ENCODE measurements at regions not wholly inside any gene's neighbourhood (a gene's known extent, or its start where the extent isn't known, plus 50 kb on each side); places are given as distances from the start of the nearest gene placed in this dataset.

DNA sequence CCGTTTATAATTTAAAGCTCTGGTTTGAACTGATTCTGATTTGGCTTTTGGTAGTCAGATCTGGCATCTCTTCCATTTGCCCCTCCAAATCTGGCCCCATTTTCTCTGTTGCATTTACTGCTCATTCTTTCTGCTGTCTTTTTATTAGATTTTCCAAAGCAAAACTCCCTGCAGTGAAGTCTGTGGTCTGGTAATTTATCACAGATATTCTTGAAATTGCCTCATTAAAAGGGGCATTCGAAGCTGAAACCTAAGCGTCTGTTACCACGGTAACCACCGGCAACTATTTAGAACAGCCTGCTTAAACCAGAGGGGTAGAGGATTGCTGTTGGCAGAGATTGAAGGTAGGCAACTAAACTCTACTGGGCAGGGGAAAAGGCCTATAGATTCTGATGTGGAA, 111.5 kb upstream of the UPP2 start:
- Histone ChIP-seq H2BK5ac (ENCODE audit: insufficient read length, low read length) (no peak overlapping the region), H3K79me1 (ENCODE audit: insufficient read depth, low read depth, low read length, poor library complexity, severe bottlenecking) (no peaks in the 10 kb centered on the region), H3K18ac (ENCODE audit: insufficient read length, low read depth, low read length) (no peak overlapping the region), H3K79me2 (ENCODE audit: insufficient read depth, low read length) (no peaks in the 10 kb centered on the region), H4K8ac (replicated peaks; ENCODE audit: insufficient read length, low read depth, low read length) (no peak overlapping the region), H4K5ac (ENCODE audit: insufficient read length, low read depth, low read length) (no peak overlapping the region), H3K27ac (ENCODE audit: insufficient read length, low read depth, low read length) (no peak overlapping the region), H3K4me2 (ENCODE audit: insufficient read depth, insufficient read length, low read length) (no peak overlapping the region), H3K14ac (ENCODE audit: insufficient read depth, low read length) (no peak overlapping the region), H4K91ac (ENCODE audit: insufficient read length, low read depth, low read length) (no peak overlapping the region), H2BK20ac (ENCODE audit: low read depth, low read length, poor library complexity, severe bottlenecking) (no peak overlapping the region), H3T11ph (ENCODE audit: low read length) (no peak overlapping the region), H2BK15ac (ENCODE audit: low read depth, low read length) (no peak overlapping the region), H2BK120ac (ENCODE audit: low read depth, low read length, poor library complexity, severe bottlenecking) (no peak overlapping the region), H3K4me1 (ENCODE audit: insufficient read depth, low read length) (no peaks in the 10 kb centered on the region), H3K9ac (ENCODE audit: extremely low read depth, insufficient read length, low read length) (no peak overlapping the region), H3K27me3 (ENCODE audit: insufficient read depth, low read length) (no peaks in the 10 kb centered on the region), H2AFZ (ENCODE audit: low read length) (no peak overlapping the region), H2BK12ac (ENCODE audit: insufficient read length, low read depth, low read length) (no peak overlapping the region), H3K23ac (ENCODE audit: insufficient read length, low read depth, low read length) (no peak overlapping the region), H4K20me1 (ENCODE audit: control insufficient read depth, insufficient read depth, insufficient read length) (no peaks in the 10 kb centered on the region), H2AK5ac (ENCODE audit: insufficient read length, low read length) (no peak overlapping the region), H3K56ac (ENCODE audit: insufficient read length, low read depth, low read length) (no peak overlapping the region), H3K23me2 (ENCODE audit: insufficient read length, low read depth, low read length, poor library complexity, severe bottlenecking) (no peaks in the 10 kb centered on the region), H3K9me3 (ENCODE audit: control insufficient read depth, low read depth, low read length) (no peaks in the 10 kb centered on the region), H3K4ac (ENCODE audit: low read depth, low read length) (no peak overlapping the region)
- Mint-ChIP-seq H3K36me3 (ENCODE audit: insufficient read depth in 1 of 3, low read depth in 3 of 3) (no peaks in the 10 kb centered on the region), H3K4me1 (peaks cover 4 to 6% of the 10 kb centered on the region in 2 experiments; a peak in 3 of 4 replicates), H3K27me3 (ENCODE audit: low read depth) (no peaks in the 10 kb centered on the region; the same call in none of the 2 replicates), H3K9me3 (no peaks in the 10 kb centered on the region), H3K4me3 (no peak overlapping the region), H3K27ac (no peak overlapping the region)
- TF ChIP-seq, protein P1, sequence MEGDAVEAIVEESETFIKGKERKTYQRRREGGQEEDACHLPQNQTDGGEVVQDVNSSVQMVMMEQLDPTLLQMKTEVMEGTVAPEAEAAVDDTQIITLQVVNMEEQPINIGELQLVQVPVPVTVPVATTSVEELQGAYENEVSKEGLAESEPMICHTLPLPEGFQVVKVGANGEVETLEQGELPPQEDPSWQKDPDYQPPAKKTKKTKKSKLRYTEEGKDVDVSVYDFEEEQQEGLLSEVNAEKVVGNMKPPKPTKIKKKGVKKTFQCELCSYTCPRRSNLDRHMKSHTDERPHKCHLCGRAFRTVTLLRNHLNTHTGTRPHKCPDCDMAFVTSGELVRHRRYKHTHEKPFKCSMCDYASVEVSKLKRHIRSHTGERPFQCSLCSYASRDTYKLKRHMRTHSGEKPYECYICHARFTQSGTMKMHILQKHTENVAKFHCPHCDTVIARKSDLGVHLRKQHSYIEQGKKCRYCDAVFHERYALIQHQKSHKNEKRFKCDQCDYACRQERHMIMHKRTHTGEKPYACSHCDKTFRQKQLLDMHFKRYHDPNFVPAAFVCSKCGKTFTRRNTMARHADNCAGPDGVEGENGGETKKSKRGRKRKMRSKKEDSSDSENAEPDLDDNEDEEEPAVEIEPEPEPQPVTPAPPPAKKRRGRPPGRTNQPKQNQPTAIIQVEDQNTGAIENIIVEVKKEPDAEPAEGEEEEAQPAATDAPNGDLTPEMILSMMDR (conservative IDR thresholded peaks at IDR 0.05), result no peak
- no peak for DNase-seq
- no CpG with 5 or more reads among the region's 5 CpGs for WGBS (ENCODE audit: extremely low coverage, insufficient read length, low lambda C conversion rate)

All from H9 (cell line).